GM12875 (cell line): ENCODE measurements at regions not wholly inside any gene's neighbourhood (a gene's known extent, or its start where the extent isn't known, plus 50 kb on each side); places are given as distances from the start of the nearest gene placed in this dataset.
"Not testable (repeated sequence)": the region's sequence is repeated elsewhere in the genome, so short reads cannot be mapped to it uniquely, and the experiment has no call there.

Experiments
- H3K4me3 ChIP-seq: one replicate; pipeline ENCODE4 v1.5.1; 2011; ENCODE audit warnings: low read depth, low read length, control low read depth
- CTCF ChIP-seq: IDR thresholded peaks from 2 replicates; pipeline ENCODE4 v1.5.1; 2011; ENCODE audit warnings: low read depth, mild to moderate bottlenecking, control low read depth, inconsistent platforms, low read length, moderate library complexity, borderline replicate concordance; ENCODE audit not compliant: insufficient read depth

DNA sequence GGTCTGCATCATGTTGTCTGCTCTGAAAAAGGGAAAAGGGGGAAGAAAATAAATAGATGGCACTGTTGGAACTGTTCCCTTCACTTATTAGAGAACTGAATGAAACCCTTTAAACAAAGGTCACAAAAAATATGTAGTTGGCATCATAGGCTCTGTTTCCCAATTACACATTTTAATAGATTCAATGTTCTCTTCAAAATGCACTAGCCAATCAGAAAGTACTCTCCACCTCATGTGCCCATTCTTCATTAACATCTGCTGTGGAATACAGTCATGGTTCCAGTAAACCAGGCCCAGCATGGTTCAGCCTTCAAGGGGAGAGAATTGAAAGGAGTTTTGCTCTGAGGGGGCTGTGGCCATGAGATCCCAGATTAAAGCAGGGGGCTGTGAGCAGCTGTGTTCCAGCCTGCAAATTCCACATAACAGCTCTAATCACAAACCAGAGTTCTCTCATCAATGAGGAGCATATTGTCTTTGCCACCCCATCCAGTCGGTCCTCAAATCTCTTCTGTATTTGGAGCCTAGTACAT, 165.9 kb upstream of the CREB1 start:
- no peak overlapping the region for H3K4me3 ChIP-seq
- TF ChIP-seq CTCF = no peak

DNA sequence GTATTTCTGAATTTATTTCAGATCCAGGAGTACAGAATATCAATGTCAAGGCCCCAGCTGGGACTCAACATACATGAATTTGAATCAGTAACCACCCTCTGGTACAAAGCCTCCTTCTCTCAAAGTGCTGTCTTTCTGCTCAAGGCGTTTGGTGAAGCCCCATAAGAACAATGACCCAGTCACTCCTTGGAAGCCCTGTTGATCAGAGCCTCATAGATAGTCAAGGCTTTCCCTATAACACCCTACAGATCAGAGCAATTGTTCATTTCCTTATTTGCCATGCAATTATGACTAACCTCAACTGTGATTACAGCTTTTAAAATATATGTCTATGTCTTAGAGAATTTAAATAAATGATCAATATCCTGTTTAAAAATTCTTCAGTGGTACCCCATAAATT, 159.1 kb upstream of the CREB1 start:
- TF ChIP-seq CTCF = no peak
- H3K4me3 ChIP-seq = no peak overlapping the region

DNA sequence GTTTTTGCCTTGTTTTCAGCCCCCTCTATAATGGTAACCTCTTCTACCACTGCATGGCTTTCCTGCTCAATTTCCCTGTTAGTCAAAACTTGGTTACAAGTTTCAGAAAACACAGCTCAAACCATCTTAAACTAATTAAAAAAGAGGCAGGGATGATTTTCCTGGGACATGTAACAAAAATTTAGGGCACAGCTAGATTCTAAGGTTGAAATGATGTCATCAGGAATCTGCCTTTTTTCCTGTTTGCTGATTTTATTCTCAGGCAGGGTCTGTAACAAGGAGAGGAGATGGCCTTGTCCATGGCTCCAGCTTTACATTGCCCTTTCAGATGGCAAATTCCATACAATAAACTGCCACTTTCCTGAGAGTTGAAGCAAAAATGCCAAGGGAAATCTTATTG, 157.9 kb upstream of the CREB1 start:
- TF ChIP-seq CTCF = no peak
- H3K4me3 ChIP-seq = no peak overlapping the region

DNA sequence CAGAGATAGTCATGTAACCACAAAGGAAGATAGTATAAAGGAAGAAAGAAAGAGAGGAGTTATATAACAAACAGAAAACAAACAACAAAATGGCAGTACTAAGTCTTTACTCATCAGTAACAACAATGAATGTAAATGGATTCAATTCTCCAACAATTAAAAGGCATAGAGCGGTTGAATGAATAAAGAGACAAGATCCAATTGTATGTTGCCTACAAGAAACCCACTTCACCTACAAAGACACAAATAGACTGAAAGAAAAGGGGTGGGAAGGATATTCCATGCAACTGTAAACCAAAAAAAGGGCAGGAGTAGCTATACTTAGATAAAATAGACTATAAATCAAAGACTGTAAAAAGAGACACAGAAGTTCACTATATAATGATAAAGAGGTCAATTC, 157.3 kb upstream of the CREB1 start:
- H3K4me3 ChIP-seq = no peak overlapping the region
- no peak for TF ChIP-seq CTCF

DNA sequence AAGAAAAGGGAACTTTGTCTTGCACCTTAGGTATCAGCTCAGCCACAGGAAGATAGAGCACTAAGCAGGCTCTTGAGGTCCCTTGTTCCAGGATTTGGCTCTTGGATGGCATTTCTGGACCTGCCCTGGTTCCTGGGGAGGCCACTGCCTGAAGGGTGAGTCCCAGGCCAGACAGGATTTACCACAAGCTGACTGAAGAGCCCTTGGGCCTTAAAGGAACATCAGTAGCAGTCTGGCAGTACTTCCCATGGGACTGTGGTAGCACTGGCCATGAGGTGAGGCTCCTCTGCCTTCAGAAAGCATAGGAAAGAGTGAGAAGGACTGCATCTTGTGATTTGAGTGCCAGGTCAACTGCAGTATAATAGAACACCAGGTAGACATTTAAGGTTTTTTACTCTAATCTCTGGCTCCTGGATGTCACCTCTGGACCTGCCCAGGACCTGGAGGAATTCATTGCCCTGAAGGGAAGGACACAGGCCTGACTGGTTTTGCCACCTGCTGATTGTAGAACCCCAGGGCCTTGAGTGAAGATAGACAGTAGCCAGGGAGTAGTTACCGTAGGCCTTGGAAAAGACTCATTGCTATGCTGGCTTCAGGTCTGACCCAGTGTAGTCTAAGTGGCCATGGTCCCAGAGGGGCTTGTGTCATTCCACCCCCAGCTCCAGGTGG, 154.4 kb upstream of the CREB1 start:
- no peak for TF ChIP-seq CTCF
- H3K4me3 ChIP-seq = no peak overlapping the region

GRCh38 chr2:207378620-207379019, 151.1 kb upstream of the CREB1 start:
- not testable (repeated sequence) for H3K4me3 ChIP-seq

- H3K4me3 ChIP-seq = no peak overlapping the region
- TF ChIP-seq CTCF = no peak
Measured at GRCh38 chr2:207385076-207385475, 144.7 kb upstream of the CREB1 start.
